SK-N-SH (cell line): ENCODE measurements at regions not wholly inside any gene's neighbourhood (a gene's known extent, or its start where the extent isn't known, plus 50 kb on each side); places are given as distances from the start of the nearest gene placed in this dataset.

Experiments
- CTCF ChIP-seq: fragments of 200-600 bp; sonication (generic); IDR thresholded peaks from 2 replicates; pipeline ENCODE4 v1.6.1; 2017; ENCODE audit warnings: antibody characterized with exemption, mild to moderate bottlenecking, moderate library complexity
- FOXM1 ChIP-seq: IDR thresholded peaks from 2 replicates; pipeline ENCODE4 v1.4.0; 2012; ENCODE audit warnings: low read depth, mild to moderate bottlenecking
- GABPA ChIP-seq: IDR thresholded peaks from 2 replicates; pipeline ENCODE4 v1.4.0; 2012; ENCODE audit warnings: low read depth, mild to moderate bottlenecking
- MXI1 ChIP-seq: IDR thresholded peaks from 2 replicates; pipeline ENCODE4 v1.6.1; 2012; ENCODE audit warnings: mild to moderate bottlenecking, low read depth, low read length, improper control_type of control experiment
- REST ChIP-seq: IDR thresholded peaks from 2 replicates; pipeline ENCODE4 v1.6.1; 2012; ENCODE audit warnings: mild to moderate bottlenecking, low read depth, low read length, moderate library complexity
- RXRA ChIP-seq: IDR thresholded peaks from 2 replicates; pipeline ENCODE4 v1.4.0; 2012; ENCODE audit warnings: low read depth, mild to moderate bottlenecking, borderline replicate concordance
- TAF1 ChIP-seq: IDR thresholded peaks from 2 replicates; pipeline ENCODE4 v1.6.1; 2012; ENCODE audit warnings: low read depth, mild to moderate bottlenecking, low read length, moderate library complexity, borderline replicate concordance

- TF ChIP-seq MXI1 (no peak), CTCF (no peak), RXRA (no peak), TAF1 (no peak), GABPA (no peak), REST (no peak), FOXM1 (no peak)
Observed at GRCh38 chr22:49469896-49470740, 357.6 kb downstream of the BRD1 start.
